ENCODE measurements at regions not wholly inside any gene's neighbourhood (a gene's known extent, or its start where the extent isn't known, plus 50 kb on each side); places are given as distances from the start of the nearest gene placed in this dataset.

DNA sequence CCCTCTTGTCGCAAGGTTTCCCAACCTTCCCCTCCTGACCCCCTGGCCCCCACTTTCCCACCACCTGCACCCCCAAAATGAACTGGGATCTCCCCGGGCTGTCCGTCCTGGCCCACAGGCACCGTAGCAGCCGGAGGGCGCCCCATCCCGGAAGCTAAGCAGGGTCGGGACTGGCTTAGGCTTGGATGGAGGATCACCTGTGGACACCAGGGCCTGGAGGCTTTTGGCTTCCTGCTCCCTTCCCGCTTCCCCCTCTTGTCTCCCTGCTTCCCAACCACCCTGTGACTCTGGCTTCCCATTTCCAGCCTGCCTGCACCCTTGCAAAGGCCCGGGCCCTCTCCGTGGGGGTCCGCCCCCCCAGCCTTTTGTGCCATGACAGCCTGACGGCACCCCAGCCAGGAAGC lies 2291.3 kb downstream of the TP53TG3F start:
- Histone ChIP-seq H3K4me3 (no peak overlapping the region), H3K9ac (ENCODE audit: insufficient read depth in 1 of 2, low read depth in 2 of 2, low read length in 2 of 2) (no peak overlapping the region), H3K9me3 (replicated peaks; ENCODE audit: control insufficient read depth, insufficient read depth, low read depth, low read length) (no peaks in the 10 kb centered on the region), H3K27me3 (ENCODE audit: control insufficient read depth in 2 of 2, insufficient read depth in 2 of 2, low read length in 2 of 2) (no peaks in the 10 kb centered on the region), H2AFZ (ENCODE audit: low read depth, low read length) (no peak overlapping the region), H3K36me3 (ENCODE audit: control insufficient read depth, insufficient read depth, low read length) (no peaks in the 10 kb centered on the region), H3K79me2 (ENCODE audit: control insufficient read depth, insufficient read depth, low read length) (no peaks in the 10 kb centered on the region), H3K27ac (ENCODE audit: extremely low read depth, low read depth, low read length) (no peak overlapping the region), H4K20me1 (replicated peaks; ENCODE audit: control insufficient read depth, insufficient read depth, low read length) (no peaks in the 10 kb centered on the region), H3K4me1 (replicated peaks in 1 of 2; ENCODE audit: control insufficient read depth in 2 of 2, insufficient read depth in 2 of 2, low read length in 2 of 2) (no peaks in the 10 kb centered on the region), H3K9me1 (ENCODE audit: control insufficient read depth, insufficient read depth, low read length) (no peaks in the 10 kb centered on the region), H3K4me2 (ENCODE audit: insufficient read depth, low read length) (no peak overlapping the region)
- 0% methylated on average over 4 of the region's 13 CpGs for WGBS (ENCODE audit: insufficient coverage, low coverage, missing lambda C conversion rate)
- intact Hi-C loops (cut with micrococcal nuclease): no loop called here
- ATAC-seq (no peak), FAIRE-seq (no peak), DNase-seq (ENCODE audit: extremely low read depth in 1 of 4, low spot score in 3 of 4) (no peak)
- in situ Hi-C loops (cut with MboI): no loop called here
- TF ChIP-seq ZNF311 (CRISPR knock-in tag; IDR thresholded peaks at IDR 0.05) (no peak), PHB2 (IDR thresholded peaks at IDR 0.05; ENCODE audit: low read depth) (no peak), ZNF165 (CRISPR knock-in tag; IDR thresholded peaks at IDR 0.05; ENCODE audit: borderline replicate concordance) (no peak), SRSF7 (optimal IDR thresholded peaks at IDR 0.05; ENCODE audit: low read depth, low read length) (no peak), PURB (CRISPR knock-in tag; IDR thresholded peaks at IDR 0.05; ENCODE audit: low read depth) (no peak), ETV1 (tag; conservative IDR thresholded peaks at IDR 0.05; ENCODE audit: low read depth) (no peak), GTF2A2 (tag; IDR thresholded peaks at IDR 0.05) (no peak), SNRNP70 (optimal IDR thresholded peaks at IDR 0.05; ENCODE audit: low read depth, low read length) (no peak), POLR2B (IDR thresholded peaks at IDR 0.05; ENCODE audit: low read depth, partially characterized antibody) (no peak), ZNF408 (CRISPR knock-in tag; IDR thresholded peaks at IDR 0.05; ENCODE audit: low read depth) (no peak), PHTF2 (CRISPR knock-in tag; IDR thresholded peaks at IDR 0.05) (no peak), KDM1A (IDR thresholded peaks at IDR 0.05) (no peak), ARNT (IDR thresholded peaks at IDR 0.05) (no peak), SMARCE1 (IDR thresholded peaks at IDR 0.05) (no peak), ADNP (tag; IDR thresholded peaks at IDR 0.05) (no peak), ZNF384 (IDR thresholded peaks at IDR 0.05; ENCODE audit: low read depth, low read length) (no peak), NR4A1 (CRISPR knock-in tag; IDR thresholded peaks at IDR 0.05) (no peak), NR4A1 (tag; IDR thresholded peaks at IDR 0.05) (no peak), NELFE (IDR thresholded peaks at IDR 0.05; ENCODE audit: insufficient read depth, insufficient read length) (no peak)
- TF ChIP-seq, protein P1, sequence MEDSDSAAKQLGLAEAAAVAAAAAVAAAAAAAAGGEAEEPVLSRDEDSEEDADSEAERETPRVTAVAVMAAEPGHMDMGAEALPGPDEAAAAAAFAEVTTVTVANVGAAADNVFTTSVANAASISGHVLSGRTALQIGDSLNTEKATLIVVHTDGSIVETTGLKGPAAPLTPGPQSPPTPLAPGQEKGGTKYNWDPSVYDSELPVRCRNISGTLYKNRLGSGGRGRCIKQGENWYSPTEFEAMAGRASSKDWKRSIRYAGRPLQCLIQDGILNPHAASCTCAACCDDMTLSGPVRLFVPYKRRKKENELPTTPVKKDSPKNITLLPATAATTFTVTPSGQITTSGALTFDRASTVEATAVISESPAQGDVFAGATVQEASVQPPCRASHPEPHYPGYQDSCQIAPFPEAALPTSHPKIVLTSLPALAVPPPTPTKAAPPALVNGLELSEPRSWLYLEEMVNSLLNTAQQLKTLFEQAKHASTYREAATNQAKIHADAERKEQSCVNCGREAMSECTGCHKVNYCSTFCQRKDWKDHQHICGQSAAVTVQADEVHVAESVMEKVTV (CRISPR knock-in tag; IDR thresholded peaks at IDR 0.05): no peak
- POLR2A ChIA-PET: no interaction called here
- CTCF ChIA-PET (ENCODE audit: low intra/inter-chr PET ratio): interaction anchor here (0.6 kb wide), 1 partner anchor 13 kb away, joined by 3 read pairs; no protein-coding TSS in a partner anchor
- no TSS peak for BruUV-seq (replicated peaks)

Data from K562 (cell line).